ENCODE measurements at regions not wholly inside any gene's neighbourhood (a gene's known extent, or its start where the extent isn't known, plus 50 kb on each side); places are given as distances from the start of the nearest gene placed in this dataset.
A peak's percentile ranks its signal among the peaks of the same experiment; 100 is the strongest.

GRCh38 chr3:154003649-154004048, 117.5 kb upstream of the ARHGEF26 start:
- TF ChIP-seq, protein P1, sequence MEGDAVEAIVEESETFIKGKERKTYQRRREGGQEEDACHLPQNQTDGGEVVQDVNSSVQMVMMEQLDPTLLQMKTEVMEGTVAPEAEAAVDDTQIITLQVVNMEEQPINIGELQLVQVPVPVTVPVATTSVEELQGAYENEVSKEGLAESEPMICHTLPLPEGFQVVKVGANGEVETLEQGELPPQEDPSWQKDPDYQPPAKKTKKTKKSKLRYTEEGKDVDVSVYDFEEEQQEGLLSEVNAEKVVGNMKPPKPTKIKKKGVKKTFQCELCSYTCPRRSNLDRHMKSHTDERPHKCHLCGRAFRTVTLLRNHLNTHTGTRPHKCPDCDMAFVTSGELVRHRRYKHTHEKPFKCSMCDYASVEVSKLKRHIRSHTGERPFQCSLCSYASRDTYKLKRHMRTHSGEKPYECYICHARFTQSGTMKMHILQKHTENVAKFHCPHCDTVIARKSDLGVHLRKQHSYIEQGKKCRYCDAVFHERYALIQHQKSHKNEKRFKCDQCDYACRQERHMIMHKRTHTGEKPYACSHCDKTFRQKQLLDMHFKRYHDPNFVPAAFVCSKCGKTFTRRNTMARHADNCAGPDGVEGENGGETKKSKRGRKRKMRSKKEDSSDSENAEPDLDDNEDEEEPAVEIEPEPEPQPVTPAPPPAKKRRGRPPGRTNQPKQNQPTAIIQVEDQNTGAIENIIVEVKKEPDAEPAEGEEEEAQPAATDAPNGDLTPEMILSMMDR (IDR thresholded peaks at IDR 0.05) = no peak
- no peak for TF ChIP-seq POLR2A (IDR thresholded peaks at IDR 0.05)
- Histone ChIP-seq H3K36me3 (ENCODE audit: low read depth, missing control alignments) (no peaks in the 10 kb centered on the region), H3K27ac (no peak overlapping the region), H3K4me3 (no peak overlapping the region), H3K4me1 (no peaks in the 10 kb centered on the region), H3K9me3 (no peaks in the 10 kb centered on the region), H3K27me3 (no peaks in the 10 kb centered on the region)
- intact Hi-C loops (cut with DNase I; ENCODE audit: low total_unique reads) = no loop called here
- no peak for DNase-seq

GRCh38 chr3:154011036-154011435, 110.2 kb upstream of the ARHGEF26 start:
- 85% methylated on average over 5 of the region's 5 CpGs for WGBS, 2 donors
- Histone ChIP-seq H3K36me3 (ENCODE audit: low read depth, missing control alignments) (no peaks in the 10 kb centered on the region), H3K27ac (no peak overlapping the region), H3K4me3 (no peak overlapping the region), H3K27me3 (no peaks in the 10 kb centered on the region), H3K4me1 (no peaks in the 10 kb centered on the region), H3K9me3 (no peaks in the 10 kb centered on the region)
- intact Hi-C loops (cut with DNase I; ENCODE audit: low total_unique reads) = no loop called here
- TF ChIP-seq, protein P1 (IDR thresholded peaks at IDR 0.05) = no peak
- no peak for TF ChIP-seq POLR2A (IDR thresholded peaks at IDR 0.05)
- no peak for DNase-seq

GRCh38 chr3:154013736-154014135, 107.5 kb upstream of the ARHGEF26 start:
- no peak overlapping the region for H3K4me3 ChIP-seq
- H3K27ac ChIP-seq = no peak overlapping the region
- intact Hi-C loops (cut with DNase I; ENCODE audit: low total_unique reads) = no loop called here
- DNase-seq = no peak
- H3K36me3 ChIP-seq (ENCODE audit: low read depth, missing control alignments) = no peaks in the 10 kb centered on the region
- WGBS, 2 donors = 68 to 79% methylated on average over 4 of the region's 4 CpGs
- TF ChIP-seq POLR2A (IDR thresholded peaks at IDR 0.05) = no peak
- TF ChIP-seq, protein P1 (IDR thresholded peaks at IDR 0.05) = no peak
- no peaks in the 10 kb centered on the region for H3K9me3 ChIP-seq
- no peaks in the 10 kb centered on the region for H3K27me3 ChIP-seq
- H3K4me1 ChIP-seq = no peaks in the 10 kb centered on the region

DNA sequence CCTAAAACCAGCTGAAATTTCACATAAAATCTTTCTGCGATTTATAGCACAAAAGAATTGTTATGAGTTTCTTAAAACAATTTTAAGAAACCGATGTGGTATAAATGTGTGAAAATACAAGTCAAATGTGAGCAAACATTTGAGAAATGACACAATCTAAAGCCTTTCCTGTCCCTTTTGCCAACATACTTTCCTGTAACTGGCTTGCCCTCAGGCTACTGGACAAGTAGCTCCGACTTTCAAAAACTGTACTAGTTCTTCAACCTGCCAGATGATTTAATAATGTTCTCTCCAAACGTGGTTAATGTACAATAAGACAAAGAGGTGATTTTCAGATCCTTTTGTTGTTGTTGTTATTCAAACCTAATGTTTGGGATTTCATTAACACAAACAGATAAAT, 105.9 kb upstream of the ARHGEF26 start:
- DNase-seq = no peak
- Histone ChIP-seq H3K9me3 (no peaks in the 10 kb centered on the region), H3K4me1 (no peaks in the 10 kb centered on the region), H3K36me3 (ENCODE audit: low read depth, missing control alignments) (no peaks in the 10 kb centered on the region), H3K27me3 (no peaks in the 10 kb centered on the region), H3K4me3 (no peak overlapping the region), H3K27ac (no peak overlapping the region)
- TF ChIP-seq, protein P1 (IDR thresholded peaks at IDR 0.05) = no peak
- TF ChIP-seq POLR2A (IDR thresholded peaks at IDR 0.05) = no peak
- intact Hi-C loops (cut with DNase I; ENCODE audit: low total_unique reads) = no loop called here
- 69 to 76% methylated on average over 4 of the region's 4 CpGs for WGBS, 2 donors

DNA sequence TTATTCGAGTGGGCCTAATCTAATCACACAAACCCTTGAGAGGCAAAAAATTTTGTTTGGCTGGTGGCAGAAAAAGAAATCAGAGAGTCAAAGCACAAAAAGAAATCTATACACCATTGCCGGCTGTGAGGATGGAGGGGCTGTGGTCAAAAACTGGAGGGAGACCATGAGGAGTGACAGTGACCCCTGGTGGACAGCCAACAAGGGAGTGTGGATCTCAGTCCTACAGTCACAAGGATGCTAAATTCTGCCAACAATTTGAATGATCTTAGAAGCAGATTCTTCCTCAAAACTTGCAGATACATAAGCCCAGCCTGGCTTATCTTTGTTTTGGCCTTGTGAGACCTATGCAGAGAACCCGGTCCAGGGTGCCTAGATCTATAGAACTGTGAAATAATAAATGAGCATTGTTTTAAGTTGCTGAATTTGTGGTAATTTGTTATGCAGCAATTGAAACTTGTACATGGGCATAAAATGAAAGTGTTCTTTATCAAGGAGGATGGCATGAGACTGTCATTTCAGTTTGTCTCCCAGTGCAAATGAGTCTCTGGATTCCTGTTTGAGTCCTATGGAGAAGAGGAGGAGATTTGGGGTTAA, 103.0 kb upstream of the ARHGEF26 start:
- H3K4me3 ChIP-seq = no peak overlapping the region
- no peaks in the 10 kb centered on the region for H3K4me1 ChIP-seq
- DNase-seq = peak; percentile 23
- H3K27me3 ChIP-seq = no peaks in the 10 kb centered on the region
- intact Hi-C loops (cut with DNase I; ENCODE audit: low total_unique reads) = no loop called here
- no peak for TF ChIP-seq POLR2A (IDR thresholded peaks at IDR 0.05)
- TF ChIP-seq, protein P1 (IDR thresholded peaks at IDR 0.05) = peak in 1 of 3 experiments; percentile 31
- H3K27ac ChIP-seq = no peak overlapping the region
- H3K9me3 ChIP-seq = no peaks in the 10 kb centered on the region
- H3K36me3 ChIP-seq (ENCODE audit: low read depth, missing control alignments) = no peaks in the 10 kb centered on the region
- 35 to 56% methylated on average over 3 of the region's 3 CpGs for WGBS, 2 donors

Data from testis (tissue), 2 donors.